ENCODE measurements at regions not wholly inside any gene's neighbourhood (a gene's known extent, or its start where the extent isn't known, plus 50 kb on each side); places are given as distances from the start of the nearest gene placed in this dataset.

DNA sequence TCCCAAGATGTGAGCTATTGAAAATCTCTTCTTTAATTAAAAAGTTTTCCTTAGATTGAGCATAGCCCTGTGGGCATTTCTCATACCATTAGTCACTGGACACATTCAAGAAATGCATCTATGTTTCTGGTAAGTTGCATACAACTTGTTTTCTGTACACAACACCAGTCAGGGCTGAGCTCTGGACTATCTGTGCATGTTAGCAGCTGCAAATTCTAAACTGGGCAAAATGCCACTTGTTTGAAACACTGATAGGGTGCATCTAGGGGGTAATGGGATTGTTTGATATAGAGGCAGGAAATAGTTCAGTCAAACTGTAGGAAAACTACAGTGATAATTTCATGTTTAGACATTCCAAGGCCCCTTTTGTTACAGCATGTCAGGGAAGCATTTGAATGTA is 145.6 kb upstream of the NPY start:
- no peak for TF ChIP-seq POLR2A (IDR thresholded peaks at IDR 0.05)
- TF ChIP-seq, protein P1, sequence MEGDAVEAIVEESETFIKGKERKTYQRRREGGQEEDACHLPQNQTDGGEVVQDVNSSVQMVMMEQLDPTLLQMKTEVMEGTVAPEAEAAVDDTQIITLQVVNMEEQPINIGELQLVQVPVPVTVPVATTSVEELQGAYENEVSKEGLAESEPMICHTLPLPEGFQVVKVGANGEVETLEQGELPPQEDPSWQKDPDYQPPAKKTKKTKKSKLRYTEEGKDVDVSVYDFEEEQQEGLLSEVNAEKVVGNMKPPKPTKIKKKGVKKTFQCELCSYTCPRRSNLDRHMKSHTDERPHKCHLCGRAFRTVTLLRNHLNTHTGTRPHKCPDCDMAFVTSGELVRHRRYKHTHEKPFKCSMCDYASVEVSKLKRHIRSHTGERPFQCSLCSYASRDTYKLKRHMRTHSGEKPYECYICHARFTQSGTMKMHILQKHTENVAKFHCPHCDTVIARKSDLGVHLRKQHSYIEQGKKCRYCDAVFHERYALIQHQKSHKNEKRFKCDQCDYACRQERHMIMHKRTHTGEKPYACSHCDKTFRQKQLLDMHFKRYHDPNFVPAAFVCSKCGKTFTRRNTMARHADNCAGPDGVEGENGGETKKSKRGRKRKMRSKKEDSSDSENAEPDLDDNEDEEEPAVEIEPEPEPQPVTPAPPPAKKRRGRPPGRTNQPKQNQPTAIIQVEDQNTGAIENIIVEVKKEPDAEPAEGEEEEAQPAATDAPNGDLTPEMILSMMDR (IDR thresholded peaks at IDR 0.05), result no peak
